Upper lobe of left lung (tissue), 4 donors: ENCODE measurements at regions not wholly inside any gene's neighbourhood (a gene's known extent, or its start where the extent isn't known, plus 50 kb on each side); places are given as distances from the start of the nearest gene placed in this dataset.

Experiments
- CTCF ChIP-seq, 6 experiments: fragments of 450-650 bp in 4 of 6; fragments of 200-600 bp in 2 of 6; sonication (generic) in 2 of 6; IDR thresholded peaks; one replicate each; pipeline ENCODE4 v1.5.1; 2016 to 2019; ENCODE audit warnings: antibody characterized with exemption in 6 of 6
- POLR2AphosphoS5 ChIP-seq, 2 donors: sonication (generic); formaldehyde crosslinking; IDR thresholded peaks; one replicate each; pipeline ENCODE4 v1.5.1; 2017; ENCODE audit warnings: antibody characterized with exemption in 2 of 2

DNA sequence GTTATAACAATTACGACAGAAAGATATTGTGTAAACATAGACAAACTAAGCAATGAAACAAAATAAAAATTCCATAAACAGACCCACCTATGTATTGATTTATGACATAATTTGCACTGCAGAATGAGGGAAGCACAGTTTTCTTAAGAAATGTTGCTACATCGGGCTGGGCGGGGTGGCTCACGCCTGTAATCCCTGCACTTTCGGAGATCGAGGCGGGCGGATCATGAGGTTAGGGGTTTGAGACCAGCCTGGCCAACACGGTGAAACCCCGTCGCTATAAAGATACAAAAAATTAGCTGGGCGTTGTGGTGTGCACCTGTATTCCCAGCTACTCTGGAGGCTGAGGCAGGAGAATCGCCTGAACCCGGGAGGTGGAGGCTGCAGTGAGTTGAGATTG, 1344.4 kb upstream of the WWC1 start:
- TF ChIP-seq CTCF (IDR thresholded peaks at IDR 0.05): no peak
- no peak for TF ChIP-seq POLR2AphosphoS5 (IDR thresholded peaks at IDR 0.05)
